ENCODE measurements at regions not wholly inside any gene's neighbourhood (a gene's known extent, or its start where the extent isn't known, plus 50 kb on each side); places are given as distances from the start of the nearest gene placed in this dataset.
A peak's percentile ranks its signal among the peaks of the same experiment; 100 is the strongest.

DNA sequence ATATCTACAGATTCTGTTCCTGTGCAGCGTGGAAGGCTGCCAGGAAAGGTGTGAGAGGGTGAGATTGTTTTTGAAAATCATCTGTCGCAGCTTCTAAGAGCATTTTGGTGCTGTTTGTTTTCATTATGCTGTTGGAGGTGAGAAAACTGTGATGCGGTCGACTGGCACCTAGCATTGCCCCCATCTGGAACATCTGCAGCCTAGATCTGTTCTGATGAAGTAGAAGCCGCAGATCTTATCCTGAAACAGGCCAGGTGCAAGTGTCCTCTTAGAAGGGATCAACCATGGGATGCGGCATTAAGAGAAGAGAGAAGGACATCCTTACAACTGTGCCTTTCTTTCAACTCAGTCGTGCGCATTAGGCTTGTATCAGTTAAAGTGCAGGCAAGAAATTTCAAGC, 167.3 kb downstream of the CDH26 start:
- DNase-seq (ENCODE audit: low spot score), result no peak

- DNase-seq (ENCODE audit: low spot score), result no peak
Measured at GRCh38 chr20:60126975-60127374, 168.8 kb downstream of the CDH26 start.

GRCh38 chr20:60131375-60131774, 173.2 kb downstream of the CDH26 start:
- no peak for DNase-seq (ENCODE audit: low spot score)

GRCh38 chr20:60132162-60132826, 174.1 kb downstream of the CDH26 start:
- DNase-seq (ENCODE audit: low spot score), result no peak

DNA sequence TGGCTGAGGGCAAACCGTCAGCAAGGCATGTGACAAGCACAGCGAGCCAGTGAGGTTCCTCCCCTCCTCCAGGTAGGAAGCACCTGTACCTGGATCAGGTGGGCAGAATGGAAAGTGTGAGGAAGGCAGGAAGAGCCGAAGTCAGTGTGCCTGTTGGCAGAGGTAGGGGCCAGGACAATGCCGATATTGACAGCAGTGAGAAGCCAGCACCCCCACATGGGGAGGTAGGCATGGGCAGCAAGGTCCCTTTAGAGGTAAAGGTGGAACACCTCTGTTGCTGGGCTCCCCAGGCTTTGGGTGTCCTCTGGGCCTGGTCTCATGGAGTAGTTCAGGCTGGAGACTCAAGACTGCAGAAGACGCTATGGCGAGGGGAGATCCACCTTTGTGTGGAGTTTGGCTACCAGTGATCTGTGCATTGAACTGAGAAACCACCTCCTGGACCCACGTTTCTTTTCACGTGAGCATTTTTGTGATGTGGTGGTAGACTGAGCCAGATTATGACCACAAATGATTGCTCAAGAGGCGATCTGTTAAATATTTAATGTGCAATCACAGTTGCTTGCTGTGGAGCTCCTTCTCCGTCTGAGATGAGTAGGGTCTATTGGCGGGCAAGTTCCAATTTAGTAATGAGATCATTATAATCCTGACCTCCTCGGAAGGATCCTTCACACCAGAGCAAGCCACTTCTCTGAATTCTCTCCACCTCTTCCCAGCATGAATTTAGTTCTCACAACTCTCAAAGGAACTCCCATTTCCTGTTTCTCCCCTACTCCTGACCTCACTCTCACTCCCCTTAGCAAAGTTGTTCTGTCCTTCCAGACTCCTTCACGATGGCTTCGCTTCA, 174.8 kb downstream of the CDH26 start:
- DNase-seq (ENCODE audit: low spot score), result no peak

DNA sequence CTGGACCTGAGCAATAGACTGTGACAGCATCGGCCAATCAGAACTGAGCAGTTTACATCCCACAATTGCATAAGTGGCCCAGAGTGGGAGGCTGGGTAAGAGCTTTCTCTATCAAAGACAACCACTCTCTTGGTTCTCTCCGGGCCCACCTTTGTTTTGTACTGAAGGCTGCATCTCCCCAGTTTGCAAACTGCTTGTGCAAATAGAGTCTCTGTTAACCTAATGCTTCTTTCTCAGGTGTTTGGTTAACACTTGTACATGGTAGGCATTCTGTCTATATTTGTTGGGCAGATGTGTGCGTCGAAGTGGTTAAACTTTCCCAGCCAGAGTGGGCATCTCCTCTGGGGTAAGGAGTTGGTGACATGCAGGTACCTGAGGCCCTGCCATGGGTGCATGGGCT, 177.1 kb downstream of the CDH26 start:
- no peak for DNase-seq (ENCODE audit: low spot score)

- no peak for DNase-seq (ENCODE audit: low spot score)
Measured at GRCh38 chr20:60136645-60137401, 178.6 kb downstream of the CDH26 start.

DNA sequence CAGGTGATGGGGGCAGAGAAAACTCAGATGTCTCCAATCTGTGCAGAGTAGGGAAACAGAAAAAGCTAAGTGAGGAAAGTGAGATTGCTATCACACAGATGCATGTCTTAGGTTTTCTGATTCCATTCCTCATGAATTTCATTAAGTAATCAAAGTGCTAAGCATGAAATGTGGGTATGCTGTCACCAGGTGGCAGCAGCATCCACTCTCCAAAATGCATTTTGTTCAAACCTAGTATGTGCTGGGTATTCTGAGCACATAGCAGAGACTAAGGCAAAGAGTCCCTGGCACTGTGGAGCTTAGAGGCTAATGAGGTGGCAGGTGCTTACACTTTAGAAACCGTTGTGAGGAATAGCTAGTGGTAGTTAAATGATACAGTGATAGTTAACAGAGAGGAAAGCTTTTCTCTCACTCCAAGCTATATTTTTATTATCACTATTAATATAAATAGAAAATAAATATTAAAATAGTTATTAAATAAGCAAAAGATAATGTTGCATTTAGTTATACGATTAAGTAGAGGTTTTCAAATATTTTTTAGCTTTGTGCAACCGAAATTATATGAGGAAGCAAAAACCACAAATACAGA, 179.5 kb downstream of the CDH26 start:
- DNase-seq (ENCODE audit: low spot score), result peak; percentile 24

GRCh38 chr20:60138256-60139220, 180.3 kb downstream of the CDH26 start:
- DNase-seq (ENCODE audit: low spot score), result no peak

GRCh38 chr20:60139663-60140446, 181.6 kb downstream of the CDH26 start:
- no peak for DNase-seq (ENCODE audit: low spot score)

DNA sequence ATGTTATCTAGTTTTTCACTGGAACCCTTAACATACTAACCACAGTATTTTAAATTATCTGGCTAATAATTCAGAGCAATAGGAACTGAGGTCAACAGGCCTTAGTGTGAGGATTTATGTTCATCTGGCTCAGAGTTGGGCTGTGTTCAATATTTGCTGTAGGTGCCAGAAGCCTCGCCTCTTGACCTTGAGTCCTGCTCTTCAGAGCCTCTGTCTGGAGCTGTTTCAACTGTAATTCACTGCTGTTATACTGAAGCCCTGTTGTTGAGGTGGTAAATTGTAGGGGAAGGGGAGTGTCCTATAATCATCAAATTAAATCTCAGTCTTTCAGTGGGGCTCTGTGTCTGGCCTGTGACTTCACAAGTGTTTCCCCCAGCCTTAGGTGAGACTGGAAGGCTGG, 184.4 kb downstream of the CDH26 start:
- DNase-seq (ENCODE audit: low spot score), result no peak

DNA sequence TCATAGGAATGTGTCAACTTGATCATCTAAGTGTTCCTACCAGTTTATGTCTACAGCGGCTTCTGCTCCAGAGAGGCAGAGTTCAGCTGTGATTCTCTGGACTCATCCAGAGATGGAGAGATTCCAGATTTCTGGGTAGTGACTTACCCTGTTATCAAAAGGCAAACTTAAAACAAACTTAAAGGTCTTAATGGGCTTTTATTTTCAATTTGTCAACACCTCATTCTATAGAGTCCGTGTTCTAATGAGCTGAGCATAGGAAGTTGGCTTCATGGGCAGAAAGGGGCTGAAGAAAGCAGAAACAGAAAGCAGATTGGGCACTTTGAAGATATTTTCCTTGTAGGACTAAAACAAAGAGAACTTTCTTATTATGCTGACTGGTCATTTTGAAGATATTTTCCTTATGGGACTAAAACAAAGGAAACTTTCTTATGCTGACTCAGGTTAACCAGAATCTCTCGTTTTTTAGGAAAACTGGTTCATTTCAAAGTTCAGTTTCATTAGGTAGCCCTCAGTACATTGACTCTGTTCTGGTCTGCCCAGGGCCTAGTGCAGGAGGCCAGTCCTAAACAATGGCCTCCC, 185.1 kb downstream of the CDH26 start:
- DNase-seq (ENCODE audit: low spot score), result no peak

DNA sequence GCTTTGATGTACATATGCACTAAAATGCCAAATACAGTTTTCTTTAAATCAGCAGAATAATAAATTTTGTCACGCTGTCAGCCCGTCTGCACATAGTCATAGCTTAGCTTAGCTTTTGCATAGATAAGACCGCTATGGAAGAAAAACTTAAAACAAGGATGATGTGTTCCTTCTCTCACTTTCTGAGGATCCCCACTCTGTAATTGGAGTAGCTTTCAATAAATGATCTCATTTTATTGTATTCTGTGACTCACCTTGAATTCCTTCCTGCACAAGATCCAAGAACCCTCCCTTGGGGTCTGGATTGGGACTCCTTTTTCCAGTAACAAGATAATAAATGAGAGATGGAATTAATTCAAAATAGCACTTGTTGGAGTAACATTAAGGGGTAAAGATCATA, 186.2 kb downstream of the CDH26 start:
- no peak for DNase-seq (ENCODE audit: low spot score)

- DNase-seq (ENCODE audit: low spot score), result no peak
Measured at GRCh38 chr20:60144974-60145527, 186.8 kb downstream of the CDH26 start.

DNA sequence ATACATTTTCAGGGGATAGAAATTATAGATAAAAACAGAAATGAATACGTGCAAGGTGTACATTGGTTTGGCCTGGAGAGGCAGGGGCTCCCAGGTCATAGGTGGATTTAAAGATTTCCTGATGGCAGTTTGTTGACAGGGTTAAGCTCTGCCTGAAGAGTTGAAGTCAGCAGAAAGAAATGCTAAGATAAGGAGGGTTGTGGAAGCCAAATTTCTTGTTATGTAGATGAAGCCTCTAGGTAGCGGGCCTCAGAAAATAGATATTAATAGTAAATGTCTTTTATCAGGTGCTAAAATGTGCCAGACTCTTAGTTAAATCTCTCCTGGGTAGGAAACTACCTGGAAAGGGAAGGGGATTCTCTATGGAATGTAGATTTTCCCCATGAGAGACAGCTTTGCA, 188.8 kb downstream of the CDH26 start:
- no peak for DNase-seq (ENCODE audit: low spot score)

DNA sequence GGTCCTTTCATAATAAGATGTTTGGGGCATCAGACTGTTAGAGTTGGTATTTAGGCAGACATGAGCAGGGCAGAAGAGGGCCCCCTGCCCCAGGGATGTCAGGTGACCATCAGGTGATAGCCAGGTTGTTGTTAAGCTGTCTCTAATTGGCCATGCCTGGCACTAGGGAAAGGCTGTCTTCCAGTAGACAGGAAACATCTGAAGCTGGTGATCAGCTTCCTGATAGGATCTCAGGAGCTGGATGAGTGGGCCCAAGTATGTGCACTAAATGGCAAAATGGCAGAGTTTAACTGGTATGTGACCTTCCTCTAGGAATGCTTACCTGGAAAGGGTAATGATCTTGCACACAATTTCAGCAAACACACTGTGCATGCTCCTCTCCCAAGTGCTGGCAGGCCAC, 190.7 kb downstream of the CDH26 start:
- no peak for DNase-seq (ENCODE audit: low spot score)

DNA sequence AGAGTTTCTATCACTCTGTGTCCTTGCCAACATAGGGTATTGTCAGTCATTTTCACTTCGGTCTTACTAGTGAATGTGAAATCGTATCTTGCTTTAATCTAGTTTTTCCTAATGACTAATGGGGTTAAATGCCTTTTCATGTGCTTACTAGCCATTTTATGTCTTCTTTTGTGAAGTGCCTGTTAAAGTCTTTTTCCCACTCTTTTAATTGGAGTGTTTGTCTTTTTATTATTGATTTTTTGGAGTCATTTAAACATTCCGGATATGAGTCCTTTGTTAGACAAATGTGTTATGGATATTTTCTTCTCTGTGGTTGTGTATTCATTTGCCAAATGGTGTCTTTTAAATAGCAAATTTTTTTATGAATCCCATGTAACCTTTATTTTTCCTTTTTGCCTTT, 194.6 kb downstream of the CDH26 start:
- DNase-seq (ENCODE audit: low spot score), result no peak

GRCh38 chr20:60160451-60161145, 202.4 kb downstream of the CDH26 start:
- DNase-seq (ENCODE audit: low spot score), result no peak

- DNase-seq (ENCODE audit: low spot score), result no peak
Measured at GRCh38 chr20:60167812-60168211, 209.6 kb downstream of the CDH26 start.

Measured in SK-N-DZ (cell line).